CD14-positive monocyte (primary cell): ENCODE measurements at regions not wholly inside any gene's neighbourhood (a gene's known extent, or its start where the extent isn't known, plus 50 kb on each side); places are given as distances from the start of the nearest gene placed in this dataset.

Experiments
- DNase-seq, 3 donors: peaks; one replicate each; pipeline ENCODE4 v3.0.0-alpha.2; 2011 to 2022
- H2AFZ ChIP-seq: 2 replicates; pipeline ENCODE4 v1.6.0; 2012; ENCODE audit warnings: mild to moderate bottlenecking, low read depth, low read length, inconsistent platforms; ENCODE audit not compliant: insufficient read depth, poor library complexity, severe bottlenecking
- H3K27ac ChIP-seq, 2 donors: 1 replicate in 1 of 2; 2 replicates in 1 of 2; pipeline ENCODE4 v1.5.1; 2012 to 2013; ENCODE audit warnings: low read length in 2 of 2, control low read depth in 1 of 2, inconsistent platforms in 1 of 2, low read depth in 1 of 2, mild to moderate bottlenecking in 1 of 2
- H3K27me3 ChIP-seq, 2 donors: one replicate each; pipeline versions ENCODE4 v1.6.0 to v1.6.1; 2011 to 2013; ENCODE audit warnings: low read length in 2 of 2; ENCODE audit not compliant: control insufficient read depth in 2 of 2, insufficient read depth in 2 of 2
- H3K36me3 ChIP-seq, 2 donors: replicated peaks in 1 of 2; 1 replicate in 1 of 2; 2 replicates in 1 of 2; pipeline versions ENCODE4 v1.5.1 to v1.6.1; 2012 to 2013; ENCODE audit warnings: low read length in 2 of 2, control low read depth in 1 of 2, inconsistent platforms in 1 of 2, mild to moderate bottlenecking in 1 of 2; ENCODE audit not compliant: insufficient read depth in 2 of 2, control insufficient read depth in 1 of 2
- H3K4me1 ChIP-seq, 2 donors: 1 replicate in 1 of 2; 2 replicates in 1 of 2; pipeline versions ENCODE4 v1.5.1 to v1.6.1; 2012 to 2013; ENCODE audit warnings: low read length in 2 of 2, control low read depth in 1 of 2, inconsistent platforms in 1 of 2, mild to moderate bottlenecking in 1 of 2, moderate library complexity in 1 of 2; ENCODE audit not compliant: insufficient read depth in 2 of 2, control insufficient read depth in 1 of 2
- H3K4me2 ChIP-seq: replicated peaks from 2 replicates; pipeline ENCODE3; 2012; ENCODE audit warnings: low read length, moderate library complexity, mild to moderate bottlenecking; ENCODE audit not compliant: poor library complexity, severe bottlenecking; ENCODE audit errors: extremely low read depth
- H3K4me3 ChIP-seq, 3 experiments: fragments of 200-600 bp in 1 of 3; sonication (generic) in 1 of 3; replicated peaks in 1 of 3; 1 replicate in 2 of 3; 2 replicates in 1 of 3; pipeline ENCODE4 v1.5.1; 2011 to 2013; ENCODE audit warnings: low read length in 3 of 3, mild to moderate bottlenecking in 3 of 3, control low read depth in 2 of 3, low read depth in 2 of 3, inconsistent platforms in 1 of 3, moderate library complexity in 1 of 3
- H3K79me2 ChIP-seq: 2 replicates; pipeline ENCODE4 v1.6.0; 2012; ENCODE audit warnings: mild to moderate bottlenecking, control low read depth, inconsistent platforms, low read length, moderate library complexity; ENCODE audit not compliant: insufficient read depth
- H3K9ac ChIP-seq: 2 replicates; pipeline ENCODE4 v1.6.0; 2017; ENCODE audit warnings: low read length, mild to moderate bottlenecking; ENCODE audit not compliant: insufficient read depth, poor library complexity, severe bottlenecking
- H3K9me3 ChIP-seq, 2 donors: replicated peaks in 1 of 2; 1 replicate in 1 of 2; 2 replicates in 1 of 2; pipeline versions ENCODE4 v1.5.1 to v1.6.1; 2012 to 2013; ENCODE audit warnings: low read length in 2 of 2, control low read depth in 1 of 2; ENCODE audit not compliant: control insufficient read depth in 1 of 2, insufficient read depth in 1 of 2
- H4K20me1 ChIP-seq: 2 replicates; pipeline ENCODE4 v1.6.0; 2012; ENCODE audit warnings: mild to moderate bottlenecking, low read length, control low read depth, moderate library complexity; ENCODE audit not compliant: insufficient read depth
- H3K27ac Mint-ChIP-seq, 7 donors: one replicate each; pipeline ENCODE4 v1.8.0; 2020; ENCODE audit warnings: mild to moderate bottlenecking in 7 of 7, mixed read lengths in 7 of 7, moderate library complexity in 6 of 7, inconsistent platforms in 2 of 7
- H3K27me3 Mint-ChIP-seq, 3 donors: one replicate each; pipeline ENCODE4 v1.8.0; 2021 to 2022; ENCODE audit warnings: low read depth in 3 of 3, mild to moderate bottlenecking in 3 of 3, mixed read lengths in 3 of 3, moderate library complexity in 3 of 3, inconsistent platforms in 1 of 3
- H3K36me3 Mint-ChIP-seq, 2 donors: one replicate each; pipeline ENCODE4 v1.8.0; 2020; ENCODE audit warnings: mixed read lengths in 2 of 2, inconsistent platforms in 1 of 2, mild to moderate bottlenecking in 1 of 2
- H3K4me1 Mint-ChIP-seq: one replicate; pipeline ENCODE4 v1.8.0; 2020; ENCODE audit warnings: mild to moderate bottlenecking, mixed read lengths
- H3K4me3 Mint-ChIP-seq, 2 donors: one replicate each; pipeline ENCODE4 v1.8.0; 2020; ENCODE audit warnings: mild to moderate bottlenecking in 2 of 2, mixed read lengths in 2 of 2, moderate library complexity in 1 of 2
- H3K9me3 Mint-ChIP-seq, 7 donors: one replicate each; pipeline ENCODE4 v1.8.0; 2020 to 2022; ENCODE audit warnings: mixed read lengths in 7 of 7, mild to moderate bottlenecking in 6 of 7, moderate library complexity in 6 of 7, inconsistent platforms in 2 of 7
- CTCF ChIP-seq: fragments of 200-600 bp; IDR thresholded peaks from one replicate; pipeline ENCODE4 v1.8.0; 2022; ENCODE audit warnings: antibody characterized with exemption, mild to moderate bottlenecking
- WGBS: methylation state at CpG from one replicate; pipeline ENCODE4 v1.1.5; 2013; ENCODE audit warnings: missing lambda C conversion rate; ENCODE audit not compliant: insufficient coverage; 5-methylcytosine and 5-hydroxymethylcytosine counted together
- intact Hi-C, 2 donors: fragments of 100-400 bp; cut with micrococcal nuclease; formaldehyde crosslinking; loops; one replicate each; pipeline versions ENCODE4 v1.15.0 to v1.15.1; 2023

DNA sequence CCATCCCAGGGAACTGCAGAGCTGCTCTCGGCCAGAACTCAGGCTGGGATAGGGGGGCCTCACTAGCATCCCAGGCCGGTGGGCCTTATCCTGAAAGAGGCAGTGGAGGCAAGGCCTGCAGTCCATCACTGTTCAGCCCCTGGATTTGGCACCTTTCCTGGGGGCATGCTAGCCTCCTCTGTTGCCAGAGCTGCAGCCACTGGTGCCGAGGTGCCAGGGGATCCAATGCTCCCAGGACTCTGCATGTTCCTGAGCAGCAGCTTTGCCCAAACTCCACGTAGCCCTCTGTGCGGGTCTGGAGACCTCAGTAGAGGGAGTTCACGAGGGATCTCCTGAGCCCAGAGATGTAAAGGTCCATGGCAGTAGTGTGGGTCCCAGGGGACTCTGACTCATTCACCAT is 551.7 kb upstream of the AMOT start:
- no peak overlapping the region for H3K27ac Mint-ChIP-seq

GRCh38 chrX:113391875-113392274 is 551.2 kb upstream of the AMOT start:
- Histone ChIP-seq H3K27me3 (no peaks in the 10 kb centered on the region), H3K9ac (no peak overlapping the region), H3K79me2 (no peaks in the 10 kb centered on the region), H3K4me2 (no peak overlapping the region), H3K4me1 (no peaks in the 10 kb centered on the region), H4K20me1 (no peaks in the 10 kb centered on the region), H3K27ac (no peak overlapping the region), H3K9me3 (peaks cover 14 to 21% of the 10 kb centered on the region in 2 donors), H3K4me3 (no peak overlapping the region), H3K36me3 (no peaks in the 10 kb centered on the region), H2AFZ (no peak overlapping the region)
- no peak for DNase-seq
- Mint-ChIP-seq H3K27ac (no peak overlapping the region), H3K9me3 (peaks cover 0 to 16% (median 8%) of the 10 kb centered on the region in 7 donors), H3K27me3 (peaks cover 0 to 2% (median 0%) of the 10 kb centered on the region in 3 donors), H3K4me3 (no peak overlapping the region), H3K4me1 (no peaks in the 10 kb centered on the region), H3K36me3 (no peaks in the 10 kb centered on the region)
- TF ChIP-seq CTCF: no peak
- 98% methylated on average over 7 of the region's 13 CpGs for WGBS
- intact Hi-C loops: no loop called here

More for the DNA sequence above, 551.7 kb upstream of the AMOT start:
- Histone ChIP-seq H3K36me3 (no peaks in the 10 kb centered on the region), H2AFZ (no peak overlapping the region), H3K27me3 (no peaks in the 10 kb centered on the region), H3K4me1 (no peaks in the 10 kb centered on the region), H3K27ac (no peak overlapping the region), H3K4me3 (no peak overlapping the region), H4K20me1 (no peaks in the 10 kb centered on the region), H3K79me2 (no peaks in the 10 kb centered on the region), H3K9me3 (peaks cover 14 to 21% of the 10 kb centered on the region in 2 donors), H3K4me2 (no peak overlapping the region), H3K9ac (no peak overlapping the region)
- no peak overlapping the region for H3K4me3 Mint-ChIP-seq
- H3K4me1 Mint-ChIP-seq: no peaks in the 10 kb centered on the region
- peaks cover 0 to 2% (median 0%) of the 10 kb centered on the region in 3 donors for H3K27me3 Mint-ChIP-seq
- intact Hi-C loops: no loop called here
- no peak for TF ChIP-seq CTCF
- no peaks in the 10 kb centered on the region for H3K36me3 Mint-ChIP-seq
- no peak for DNase-seq
- WGBS: 91% methylated on average over 4 of the region's 6 CpGs
- peaks cover 0 to 16% (median 8%) of the 10 kb centered on the region in 7 donors for H3K9me3 Mint-ChIP-seq
